NCI-H146 (cell line): ENCODE measurements at regions not wholly inside any gene's neighbourhood (a gene's known extent, or its start where the extent isn't known, plus 50 kb on each side); places are given as distances from the start of the nearest gene placed in this dataset.
"Not testable (repeated sequence)": the region's sequence is repeated elsewhere in the genome, so short reads cannot be mapped to it uniquely, and the experiment has no call there.

Experiments used
- DNase-seq: peaks from one replicate; lab custom pipeline; 2025; lab: John Stamatoyannopoulos, UW

- DNase-seq, result no peak
Measured at GRCh38 chr7:10779465-10780399, 193.9 kb upstream of the PHF14 start.

GRCh38 chr7:10780400-10780747 is 193.3 kb upstream of the PHF14 start:
- DNase-seq, result no peak

GRCh38 chr7:10786976-10787375 is 186.7 kb upstream of the PHF14 start:
- DNase-seq, result not testable (repeated sequence)

- no peak for DNase-seq
Measured at GRCh38 chr7:10789170-10789569, 184.5 kb upstream of the PHF14 start.

- no peak for DNase-seq
Measured at GRCh38 chr7:10790910-10791309, 182.8 kb upstream of the PHF14 start.

GRCh38 chr7:10793995-10794775 is 179.5 kb upstream of the PHF14 start:
- DNase-seq, result no peak

- DNase-seq, result no peak
Measured at GRCh38 chr7:10797157-10797556, 176.5 kb upstream of the PHF14 start.

GRCh38 chr7:10798044-10798443 is 175.6 kb upstream of the PHF14 start:
- DNase-seq, result no peak

- DNase-seq, result no peak
Measured at GRCh38 chr7:10799475-10799874, 174.2 kb upstream of the PHF14 start.

GRCh38 chr7:10802011-10802410 is 171.7 kb upstream of the PHF14 start:
- no peak for DNase-seq

GRCh38 chr7:10802526-10802925 is 171.1 kb upstream of the PHF14 start:
- DNase-seq, result no peak

GRCh38 chr7:10803720-10804119 is 170.0 kb upstream of the PHF14 start:
- DNase-seq, result no peak

- no peak for DNase-seq
Measured at GRCh38 chr7:10804770-10805169, 168.9 kb upstream of the PHF14 start.

GRCh38 chr7:10815546-10815945 is 158.1 kb upstream of the PHF14 start:
- DNase-seq, result no peak

- no peak for DNase-seq
Measured at GRCh38 chr7:10821156-10821555, 152.5 kb upstream of the PHF14 start.

GRCh38 chr7:10824154-10824553 is 149.5 kb upstream of the PHF14 start:
- DNase-seq, result no peak

GRCh38 chr7:10838228-10838627 is 135.4 kb upstream of the PHF14 start:
- no peak for DNase-seq

- no peak for DNase-seq
Measured at GRCh38 chr7:10845225-10845624, 128.4 kb upstream of the PHF14 start.

- DNase-seq, result peak; percentile 84
Measured at GRCh38 chr7:10855583-10855982, 118.1 kb upstream of the PHF14 start.

GRCh38 chr7:10860516-10860915 is 113.2 kb upstream of the PHF14 start:
- no peak for DNase-seq

GRCh38 chr7:10863476-10863875 is 110.2 kb upstream of the PHF14 start:
- no peak for DNase-seq

GRCh38 chr7:10874666-10875065 is 99.0 kb upstream of the PHF14 start:
- DNase-seq, result no peak

- DNase-seq, result no peak
Measured at GRCh38 chr7:10875080-10875479, 98.6 kb upstream of the PHF14 start.
